ENCODE measurements at regions not wholly inside any gene's neighbourhood (a gene's known extent, or its start where the extent isn't known, plus 50 kb on each side); places are given as distances from the start of the nearest gene placed in this dataset.

- in situ Hi-C loops (cut with MboI) = no loop called here
- Histone ChIP-seq H3K4me3 (no peak overlapping the region), H3K4me1 (ENCODE audit: insufficient read depth) (no peaks in the 10 kb centered on the region), H3K9me3 (ENCODE audit: low read depth) (no peaks in the 10 kb centered on the region), H3K79me2 (ENCODE audit: insufficient read depth) (no peaks in the 10 kb centered on the region), H4K20me1 (ENCODE audit: insufficient read depth) (no peaks in the 10 kb centered on the region), H3K9ac (no peak overlapping the region), H3K27me3 (replicated peaks; ENCODE audit: insufficient read depth) (peaks cover 18% of the 10 kb centered on the region), H3K27ac (no peak overlapping the region), H2AFZ (no peak overlapping the region), H3K36me3 (ENCODE audit: low read depth) (no peaks in the 10 kb centered on the region), H3K4me2 (ENCODE audit: unreplicated experiment) (no peak overlapping the region), H3F3A (ENCODE audit: insufficient read depth) (no peaks in the 10 kb centered on the region), H3K9me2 (ENCODE audit: insufficient read depth) (no peaks in the 10 kb centered on the region)
- 26 to 29% methylated on average over 4 of the region's 4 CpGs for WGBS, 2 experiments (ENCODE audit: low coverage in 1 of 2, low lambda C conversion rate in 2 of 2, missing lambda C conversion rate in 2 of 2)
- TF ChIP-seq EZH2phosphoT487 (IDR thresholded peaks at IDR 0.05; ENCODE audit: insufficient read depth, low read depth) (no peak), EZH2 (IDR thresholded peaks at IDR 0.05; ENCODE audit: insufficient read depth, poor library complexity, severe bottlenecking) (no peak)
- no peak for DNase-seq
These were observed 58.0 kb upstream of the PARP11 start for GRCh38 chr12:3931206-3931605.

GRCh38 chr12:3929875-3930615 lies 56.8 kb upstream of the PARP11 start:
- H3K4me2 ChIP-seq (ENCODE audit: unreplicated experiment) = no peak overlapping the region
- 34 to 40% methylated on average over 10 of the region's 10 CpGs for whole genome bisulfite sequencing, 2 experiments (ENCODE audit: low coverage in 1 of 2, low lambda C conversion rate in 2 of 2, missing lambda C conversion rate in 2 of 2)

GRCh38 chr12:3928538-3929184 lies 55.5 kb upstream of the PARP11 start:
- no peak for DNase-seq
- in situ Hi-C loops (cut with MboI) = no loop called here
- no peaks in the 10 kb centered on the region for H3K4me1 ChIP-seq (ENCODE audit: insufficient read depth)
- peaks cover 17% of the 10 kb centered on the region for H3K27me3 ChIP-seq (replicated peaks; ENCODE audit: insufficient read depth)
- no peaks in the 10 kb centered on the region for H3K9me3 ChIP-seq (ENCODE audit: low read depth)
- H2AFZ ChIP-seq = no peak overlapping the region
- H3K4me3 ChIP-seq = no peak overlapping the region
- no peaks in the 10 kb centered on the region for H3K9me2 ChIP-seq (ENCODE audit: insufficient read depth)
- no peaks in the 10 kb centered on the region for H3F3A ChIP-seq (ENCODE audit: insufficient read depth)
- no peak overlapping the region for H3K27ac ChIP-seq
- no peaks in the 10 kb centered on the region for H4K20me1 ChIP-seq (ENCODE audit: insufficient read depth)
- H3K4me2 ChIP-seq (ENCODE audit: unreplicated experiment) = no peak overlapping the region
- H3K36me3 ChIP-seq (ENCODE audit: low read depth) = no peaks in the 10 kb centered on the region
- TF ChIP-seq EZH2 (IDR thresholded peaks at IDR 0.05; ENCODE audit: insufficient read depth, poor library complexity, severe bottlenecking) (no peak), EZH2phosphoT487 (IDR thresholded peaks at IDR 0.05; ENCODE audit: insufficient read depth, low read depth) (no peak)
- WGBS, 2 experiments (ENCODE audit: low coverage in 1 of 2, low lambda C conversion rate in 2 of 2, missing lambda C conversion rate in 2 of 2) = 1 to 5% methylated on average over 6 of the region's 6 CpGs
- H3K79me2 ChIP-seq (ENCODE audit: insufficient read depth) = no peaks in the 10 kb centered on the region
- H3K9ac ChIP-seq = no peak overlapping the region

More at GRCh38 chr12:3929875-3930615, 56.8 kb upstream of the PARP11 start:
- H3F3A ChIP-seq (ENCODE audit: insufficient read depth) = no peaks in the 10 kb centered on the region
- no peak overlapping the region for H3K4me3 ChIP-seq
- H3K27ac ChIP-seq = no peak overlapping the region
- H3K27me3 ChIP-seq (replicated peaks; ENCODE audit: insufficient read depth) = peaks cover 17% of the 10 kb centered on the region
- H3K9me2 ChIP-seq (ENCODE audit: insufficient read depth) = no peaks in the 10 kb centered on the region
- no peaks in the 10 kb centered on the region for H3K9me3 ChIP-seq (ENCODE audit: low read depth)
- H3K79me2 ChIP-seq (ENCODE audit: insufficient read depth) = no peaks in the 10 kb centered on the region
- no peak for DNase-seq
- in situ Hi-C loops (cut with MboI) = no loop called here
- no peaks in the 10 kb centered on the region for H3K4me1 ChIP-seq (ENCODE audit: insufficient read depth)
- H4K20me1 ChIP-seq (ENCODE audit: insufficient read depth) = no peaks in the 10 kb centered on the region
- no peak for TF ChIP-seq EZH2 (IDR thresholded peaks at IDR 0.05; ENCODE audit: insufficient read depth, poor library complexity, severe bottlenecking)
- no peak for TF ChIP-seq EZH2phosphoT487 (IDR thresholded peaks at IDR 0.05; ENCODE audit: insufficient read depth, low read depth)
- no peak overlapping the region for H3K9ac ChIP-seq
- no peaks in the 10 kb centered on the region for H3K36me3 ChIP-seq (ENCODE audit: low read depth)
- H2AFZ ChIP-seq = no peak overlapping the region

- H3K4me3 ChIP-seq = no peak overlapping the region
- no peak for DNase-seq
- no peak overlapping the region for H3K27ac ChIP-seq
- H3K9me2 ChIP-seq (ENCODE audit: insufficient read depth) = no peaks in the 10 kb centered on the region
- no peak overlapping the region for H3K4me2 ChIP-seq (ENCODE audit: unreplicated experiment)
- 46 to 50% methylated on average over 3 of the region's 3 CpGs for WGBS, 2 experiments (ENCODE audit: low coverage in 1 of 2, low lambda C conversion rate in 2 of 2, missing lambda C conversion rate in 2 of 2)
- no peaks in the 10 kb centered on the region for H3K4me1 ChIP-seq (ENCODE audit: insufficient read depth)
- no peaks in the 10 kb centered on the region for H3K79me2 ChIP-seq (ENCODE audit: insufficient read depth)
- peaks cover 43% of the 10 kb centered on the region for H3K27me3 ChIP-seq (replicated peaks; ENCODE audit: insufficient read depth)
- H2AFZ ChIP-seq = no peak overlapping the region
- no peaks in the 10 kb centered on the region for H3F3A ChIP-seq (ENCODE audit: insufficient read depth)
- no peaks in the 10 kb centered on the region for H3K36me3 ChIP-seq (ENCODE audit: low read depth)
- H4K20me1 ChIP-seq (ENCODE audit: insufficient read depth) = no peaks in the 10 kb centered on the region
- in situ Hi-C loops (cut with MboI) = no loop called here
- TF ChIP-seq EZH2phosphoT487 (IDR thresholded peaks at IDR 0.05; ENCODE audit: insufficient read depth, low read depth) (no peak), EZH2 (IDR thresholded peaks at IDR 0.05; ENCODE audit: insufficient read depth, poor library complexity, severe bottlenecking) (no peak)
- H3K9me3 ChIP-seq (ENCODE audit: low read depth) = no peaks in the 10 kb centered on the region
- H3K9ac ChIP-seq = no peak overlapping the region
These were observed 52.4 kb upstream of the PARP11 start for GRCh38 chr12:3925621-3926020.
